GM21786 (cell line): ENCODE measurements at regions not wholly inside any gene's neighbourhood (a gene's known extent, or its start where the extent isn't known, plus 50 kb on each side); places are given as distances from the start of the nearest gene placed in this dataset.
A peak's percentile ranks its signal among the peaks of the same experiment; 100 is the strongest.
"Not testable (repeated sequence)": the region's sequence is repeated elsewhere in the genome, so short reads cannot be mapped to it uniquely, and the experiment has no call there.

ENCODE experiments used
- ATAC-seq: cut with Tn5 transposase; IDR thresholded peaks from one replicate; pipeline ENCODE4 v1.9.1; 2021; ENCODE audit not compliant: unreplicated experiment

GRCh38 chr9:21533597-21533996 lies 51.5 kb upstream of the IFNE start:
- no peak for ATAC-seq

- ATAC-seq, result no peak
These were observed 53.3 kb upstream of the IFNE start for GRCh38 chr9:21535396-21535795.

- ATAC-seq, result no peak
These were observed 60.7 kb upstream of the IFNE start for GRCh38 chr9:21542787-21543186.

DNA sequence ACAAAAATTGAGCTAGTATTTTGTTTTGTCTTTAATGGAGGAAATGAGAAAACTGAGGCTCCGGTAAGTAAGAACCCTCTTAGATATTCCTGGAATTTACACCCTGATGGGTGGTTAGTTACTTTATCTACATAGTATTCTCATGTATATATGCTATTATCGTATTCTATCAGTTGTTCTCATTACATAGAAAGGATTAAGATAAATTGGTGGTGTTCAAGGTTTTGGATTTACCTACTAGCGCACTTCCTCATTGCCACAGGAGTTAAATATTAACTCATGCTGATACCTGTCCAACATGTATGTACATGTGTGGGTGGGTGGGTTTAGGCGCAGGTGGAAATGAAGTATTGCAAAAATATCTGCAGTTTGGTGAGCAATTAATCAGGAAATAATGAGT lies 61.1 kb upstream of the IFNE start:
- ATAC-seq, result no peak

- ATAC-seq, result not testable (repeated sequence)
These were observed 61.7 kb upstream of the IFNE start for GRCh38 chr9:21543816-21544215.

GRCh38 chr9:21546949-21547348 lies 64.8 kb upstream of the IFNE start:
- ATAC-seq, result no peak

DNA sequence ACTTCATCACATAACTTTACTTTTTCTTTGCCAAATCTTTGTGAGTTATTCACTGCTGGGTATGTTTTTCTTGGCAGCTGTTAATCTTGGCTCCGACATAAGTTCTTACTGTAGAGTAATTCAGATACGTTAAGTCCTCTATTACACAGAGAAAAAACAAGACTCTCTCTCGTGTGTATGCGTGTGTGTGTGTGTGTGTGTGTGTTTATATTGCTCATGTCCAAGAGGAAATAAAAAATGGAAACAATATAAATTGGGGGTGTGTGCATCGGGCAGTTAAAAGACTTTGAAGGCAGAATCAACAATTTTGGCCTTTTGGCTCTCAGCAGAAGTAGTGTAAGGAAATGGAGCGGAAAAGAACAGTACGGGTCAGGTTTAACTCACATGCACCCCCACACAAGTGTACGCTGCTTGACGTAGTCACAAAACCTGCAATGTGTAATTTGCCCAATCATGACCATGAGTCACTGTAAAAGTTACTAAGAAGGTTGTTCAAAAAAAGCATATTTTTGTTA lies 67.2 kb upstream of the IFNE start:
- no peak for ATAC-seq

DNA sequence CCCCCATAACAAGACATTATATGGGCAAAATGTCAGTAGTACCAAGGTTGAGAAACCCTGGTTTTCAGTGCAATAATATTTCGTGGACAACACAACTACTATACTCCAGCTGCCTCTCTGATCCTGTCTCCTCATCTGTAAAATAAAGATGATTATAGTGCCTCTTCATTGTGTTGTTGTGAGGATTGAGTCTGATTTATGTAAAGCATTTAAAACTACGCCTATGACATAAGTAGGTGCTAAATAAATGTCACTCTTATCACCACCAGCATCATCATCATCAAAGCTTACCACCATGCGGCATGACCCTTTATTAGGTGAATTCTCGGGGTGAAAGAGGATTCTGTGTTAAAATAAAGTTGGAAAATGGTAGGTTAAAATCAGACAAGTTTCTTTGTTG lies 67.8 kb upstream of the IFNE start:
- ATAC-seq, result no peak

DNA sequence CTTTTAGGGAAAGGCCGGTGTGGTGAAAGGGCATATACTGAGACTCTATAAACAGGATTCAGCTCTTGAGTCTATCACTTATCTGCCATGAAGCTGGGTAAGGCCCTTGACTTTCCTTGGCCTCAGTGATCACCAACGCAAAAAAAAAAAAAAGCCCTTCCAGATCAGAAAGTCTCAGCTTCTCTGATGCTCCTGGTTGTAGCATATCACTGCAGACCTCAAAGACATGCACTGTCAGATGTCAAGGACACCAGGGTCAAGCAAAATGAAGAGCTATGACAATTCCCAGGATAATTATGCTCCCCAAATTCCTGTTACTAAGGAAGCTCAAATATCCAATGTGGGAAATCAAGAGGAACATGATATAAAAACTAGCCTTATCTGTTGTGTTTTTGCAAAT lies 68.3 kb upstream of the IFNE start:
- no peak for ATAC-seq

GRCh38 chr9:21551401-21551800 lies 69.3 kb upstream of the IFNE start:
- ATAC-seq, result no peak

GRCh38 chr9:21552244-21553170 lies 70.4 kb upstream of the IFNE start:
- ATAC-seq, result no peak

DNA sequence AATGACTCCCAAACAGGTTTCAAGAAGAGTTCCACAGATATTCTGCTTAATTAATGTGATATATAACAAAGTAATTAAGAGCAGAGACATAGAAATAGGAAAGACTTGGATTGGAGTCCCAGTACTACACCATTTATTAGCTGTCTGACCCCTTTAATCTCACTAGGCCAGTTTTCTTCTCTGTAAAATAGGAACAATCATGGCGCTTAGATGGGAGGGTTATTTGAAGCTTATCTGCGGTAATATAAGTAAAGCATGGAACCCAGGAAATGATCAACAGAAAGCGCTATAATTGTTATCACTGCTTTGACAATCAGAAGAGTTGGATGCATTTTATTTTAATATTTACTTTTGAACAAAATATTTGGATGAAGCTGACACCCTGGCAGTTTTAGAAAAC lies 71.3 kb upstream of the IFNE start:
- no peak for ATAC-seq

- ATAC-seq, result no peak
These were observed 72.7 kb upstream of the IFNE start for GRCh38 chr9:21554813-21555212.

- no peak for ATAC-seq
These were observed 73.8 kb upstream of the IFNE start for GRCh38 chr9:21555911-21556310.

- ATAC-seq, result no peak
These were observed 74.7 kb upstream of the IFNE start for GRCh38 chr9:21556581-21557427.

- no peak for ATAC-seq
These were observed 75.3 kb upstream of the IFNE start for GRCh38 chr9:21557428-21557768.

DNA sequence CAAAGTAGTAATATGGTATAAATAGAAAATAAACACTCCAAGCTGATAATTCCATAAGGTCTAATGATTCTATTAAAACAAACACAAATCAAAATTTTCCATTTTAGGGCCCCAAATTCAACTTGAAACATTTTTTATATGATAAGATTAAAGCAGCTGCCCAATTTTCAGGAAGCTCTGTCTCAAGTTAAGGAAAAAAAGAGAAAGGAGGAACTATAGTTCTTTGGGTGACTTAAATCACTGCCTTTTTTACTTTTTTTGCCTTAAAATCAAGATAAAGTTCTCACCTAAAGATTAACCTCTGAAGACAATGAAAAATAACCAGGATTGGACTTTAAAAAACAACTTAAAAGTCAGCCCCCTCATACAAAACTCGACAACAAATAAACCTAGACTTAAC lies 76.0 kb upstream of the IFNE start:
- no peak for ATAC-seq

- peak; percentile 17 for ATAC-seq
These were observed 76.7 kb upstream of the IFNE start for GRCh38 chr9:21558615-21559401.

DNA sequence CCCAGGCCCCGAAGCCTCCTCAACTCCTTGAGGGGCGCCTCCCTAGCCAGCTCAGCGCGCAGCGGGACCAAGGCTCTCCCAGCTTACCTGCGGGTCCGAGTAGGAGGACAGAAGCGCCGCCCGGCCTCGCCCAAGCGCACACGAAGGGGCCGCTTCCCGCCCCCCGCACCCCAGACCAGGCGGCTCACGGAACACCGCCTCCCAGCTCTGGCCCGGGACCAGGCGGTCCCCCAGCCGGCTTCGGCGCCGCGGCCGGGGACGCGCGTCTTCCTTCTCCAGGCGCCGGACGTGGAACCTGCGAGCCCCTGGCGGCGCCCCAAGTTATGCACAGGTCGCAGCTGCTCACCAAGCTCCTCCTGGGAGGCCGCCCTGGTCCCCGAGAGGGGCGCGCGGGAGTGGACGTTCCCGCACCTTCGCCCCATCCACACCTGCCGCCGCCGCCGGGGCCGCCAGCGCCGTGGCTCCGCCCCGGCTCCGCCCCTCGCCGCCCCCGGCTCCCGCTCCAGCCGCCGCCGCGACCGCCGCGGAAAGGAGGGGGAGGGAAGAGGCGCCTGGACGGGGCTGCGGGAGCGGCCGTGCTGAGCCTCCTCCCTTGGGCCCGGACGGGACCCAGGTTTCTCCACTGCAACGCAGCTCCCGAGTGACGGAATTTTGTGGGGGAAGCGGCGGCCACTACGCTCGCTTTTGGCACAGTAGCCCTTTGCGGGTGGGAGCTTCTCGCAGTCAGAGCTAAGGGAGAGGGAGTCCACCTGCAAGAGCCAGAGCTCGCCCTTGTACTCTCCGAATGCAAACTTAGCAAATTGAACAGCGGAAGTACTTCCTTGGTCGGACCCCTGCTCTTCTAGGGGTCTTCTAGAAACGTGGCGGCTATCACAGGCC lies 77.5 kb upstream of the IFNE start:
- ATAC-seq, result peak; percentile 49

DNA sequence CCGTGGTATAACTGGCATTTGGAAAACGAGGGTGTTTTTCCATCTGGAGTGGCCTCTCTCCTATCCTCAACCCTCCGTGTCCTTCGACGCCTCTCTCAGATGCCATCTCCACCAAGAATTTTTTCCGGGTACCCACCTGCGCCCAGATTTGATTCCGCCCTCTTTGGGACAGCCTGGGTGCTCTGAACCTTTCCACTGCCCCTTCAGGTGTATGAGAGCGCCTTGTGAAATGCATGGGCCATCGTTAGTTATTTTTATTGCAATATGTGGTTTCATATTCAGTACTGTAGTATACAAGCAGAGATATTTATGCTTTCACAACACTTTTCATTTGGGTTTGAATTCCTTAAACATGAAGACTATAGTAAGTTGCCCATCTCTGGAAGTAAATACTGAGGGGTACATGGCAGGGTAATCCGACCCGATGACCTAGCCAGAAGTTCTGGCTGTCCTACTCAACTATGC lies 78.2 kb upstream of the IFNE start:
- no peak for ATAC-seq
